Activated T-cell treated with anti-CD3 and anti-CD28 coated beads, Interleukin-2, amount 50 U/mL, for 48 hours (primary cell): ENCODE measurements at regions not wholly inside any gene's neighbourhood (a gene's known extent, or its start where the extent isn't known, plus 50 kb on each side); places are given as distances from the start of the nearest gene placed in this dataset.

Source experiments
- DNase-seq, 2 experiments: peaks; one replicate each; pipeline ENCODE4 v3.0.0-alpha.2; 2020

DNA sequence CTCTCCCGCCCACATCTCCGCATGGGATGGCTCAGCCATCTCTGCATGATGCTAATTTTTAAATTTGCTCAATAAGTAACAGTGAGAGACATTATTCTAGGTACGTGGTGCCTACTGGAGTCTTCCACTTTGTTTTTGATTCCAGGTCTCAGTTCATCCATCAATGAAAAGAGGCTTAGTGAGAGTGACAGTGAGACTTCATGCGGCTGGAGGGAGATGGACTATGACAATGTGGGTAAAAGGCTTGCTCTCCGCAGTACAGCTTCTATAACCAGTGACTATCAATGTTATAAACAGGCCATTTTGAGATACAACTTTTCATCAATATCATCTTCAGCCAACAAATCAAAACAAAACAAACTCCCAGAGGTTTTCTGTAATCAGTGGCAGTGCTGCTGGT is 563.4 kb upstream of the MKI67 start:
- no peak for DNase-seq

DNA sequence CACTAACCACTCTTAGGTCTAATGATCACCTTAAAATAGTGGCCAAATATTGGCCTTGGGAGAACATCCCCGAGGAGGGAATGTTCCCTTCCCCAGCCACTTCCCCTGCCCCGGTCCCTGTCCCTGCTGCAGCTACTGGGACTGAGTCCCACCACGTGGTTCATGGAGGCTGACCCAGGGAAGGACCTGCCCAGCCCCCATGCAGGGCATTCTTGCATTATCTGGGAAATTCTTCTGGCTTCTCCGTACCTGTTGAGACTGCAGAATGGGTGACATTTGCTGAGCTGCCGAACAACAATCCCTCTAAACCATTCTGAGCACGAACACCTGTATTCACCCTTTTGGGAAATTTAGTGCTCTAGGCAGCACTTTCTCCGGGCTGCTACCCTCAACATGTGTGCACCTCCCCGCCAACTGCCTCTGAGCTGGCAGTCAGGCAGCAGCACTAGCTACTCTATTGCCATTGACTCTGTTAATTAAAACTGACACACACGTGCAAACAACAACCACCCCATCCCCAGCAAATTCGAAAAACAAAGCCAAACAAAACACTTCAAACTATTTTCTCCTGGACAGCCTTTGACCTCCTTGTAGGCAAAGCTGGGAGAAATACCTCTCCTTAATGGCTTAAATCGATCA is 567.4 kb upstream of the MKI67 start:
- no peak for DNase-seq

DNA sequence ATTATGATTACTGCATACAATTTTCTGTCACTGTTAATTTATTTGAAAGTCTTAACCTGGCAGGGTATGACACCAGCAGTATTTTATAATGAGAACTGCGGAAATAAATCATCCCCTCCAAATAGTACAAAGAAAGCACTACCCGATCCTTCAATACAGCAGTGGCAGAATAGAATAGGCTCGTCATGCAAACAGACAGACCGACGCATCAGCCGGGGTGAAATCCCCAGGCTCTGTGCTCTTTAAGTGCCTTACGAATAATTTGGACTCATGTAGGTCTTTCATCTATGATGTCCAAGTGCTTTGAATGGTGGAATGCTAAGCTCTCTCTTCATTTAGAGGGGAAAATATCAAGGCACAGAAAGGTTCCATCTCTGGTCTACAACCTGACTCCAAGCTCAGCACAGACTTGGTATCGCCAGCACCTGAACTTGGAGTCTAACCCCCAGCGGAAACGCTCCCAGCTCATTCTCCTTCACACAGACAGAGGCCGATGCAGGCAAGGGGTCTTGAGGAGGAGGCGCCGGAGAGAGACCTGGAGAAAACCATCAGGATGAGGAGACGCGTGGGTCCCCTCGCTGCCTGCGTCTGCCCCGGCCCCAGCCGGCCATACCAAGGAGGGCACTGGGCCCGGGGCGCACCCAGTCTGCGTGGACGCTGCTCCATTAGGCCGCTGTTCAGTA is 568.1 kb upstream of the MKI67 start:
- DNase-seq = no peak

DNA sequence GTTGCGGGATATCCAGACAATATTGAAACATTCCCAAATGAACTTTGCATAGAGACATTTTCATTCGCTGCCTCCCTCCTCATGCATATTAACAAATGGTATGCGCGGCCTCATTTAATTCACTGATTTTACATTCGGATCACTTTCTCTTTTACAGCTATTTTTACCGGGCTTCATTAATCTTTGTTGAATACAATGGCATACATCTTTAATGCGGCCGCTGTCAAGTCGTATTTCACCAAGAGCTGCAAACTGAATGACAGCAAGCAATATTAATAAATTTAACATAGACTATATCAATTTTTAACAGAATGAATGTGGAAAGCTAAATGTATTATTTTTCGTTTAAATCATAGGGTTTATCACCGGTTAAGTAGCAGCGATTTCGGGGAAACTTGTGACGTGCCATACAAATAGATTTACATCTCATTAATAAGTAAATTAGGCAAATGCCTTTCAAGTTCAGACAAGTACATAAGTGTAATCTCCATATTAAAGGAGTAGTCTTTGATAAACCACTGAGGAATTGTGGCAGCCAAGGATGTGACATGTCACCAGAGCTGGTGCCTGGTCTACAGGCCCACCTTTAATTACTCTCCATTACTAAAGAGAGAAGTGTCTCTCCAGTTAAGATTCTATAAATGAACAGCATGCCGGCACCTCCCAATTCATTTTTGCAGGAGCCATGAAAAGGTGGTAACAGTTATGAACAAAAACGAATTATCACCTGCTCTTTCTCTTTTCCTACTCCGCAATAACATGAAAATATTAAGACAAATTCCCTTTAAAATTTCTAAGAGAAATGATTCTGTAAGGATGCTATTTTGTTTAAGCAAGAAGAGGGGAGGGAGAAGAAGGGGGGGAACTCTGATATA is 568.9 kb upstream of the MKI67 start:
- no peak for DNase-seq

DNA sequence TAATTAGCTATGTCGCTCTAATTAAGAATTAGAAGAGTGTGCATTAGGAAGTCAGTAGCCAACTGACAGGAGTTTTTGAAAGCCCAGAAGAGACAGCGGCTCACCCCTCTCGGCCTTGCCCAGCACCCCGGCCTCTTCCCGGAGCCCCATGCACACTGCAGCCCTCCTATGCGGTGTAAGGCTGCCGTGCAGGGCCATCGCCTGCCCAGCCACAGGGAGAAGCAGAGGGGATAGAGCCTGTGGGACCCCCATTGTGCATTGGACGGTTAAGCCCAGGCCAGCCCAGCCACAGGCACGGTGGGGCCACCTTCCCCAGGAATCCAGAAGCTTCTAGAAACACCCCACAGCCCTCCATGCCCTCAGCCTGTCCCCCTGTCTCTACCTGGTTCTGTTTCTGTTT is 569.7 kb upstream of the MKI67 start:
- DNase-seq = no peak

DNA sequence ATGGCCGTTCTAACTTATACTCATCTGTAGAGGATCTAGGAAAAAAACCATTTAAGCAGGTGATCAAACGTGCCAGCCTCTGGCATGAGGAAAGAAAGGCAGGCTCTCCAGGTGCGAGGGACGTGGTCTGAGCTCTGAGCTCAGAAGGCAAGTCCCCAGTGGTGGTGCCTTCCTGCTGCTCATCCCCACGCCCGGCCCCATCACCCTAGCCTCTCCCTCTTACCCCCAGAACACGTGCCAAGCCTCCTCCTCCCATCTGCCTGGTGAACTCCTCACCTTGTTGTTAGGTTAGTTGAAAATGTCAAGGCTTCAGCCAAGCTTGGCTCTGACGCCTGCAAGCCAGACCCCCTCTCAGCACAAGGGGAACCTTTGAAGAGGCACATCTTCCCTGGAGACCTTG is 571.2 kb upstream of the MKI67 start:
- DNase-seq = no peak

DNA sequence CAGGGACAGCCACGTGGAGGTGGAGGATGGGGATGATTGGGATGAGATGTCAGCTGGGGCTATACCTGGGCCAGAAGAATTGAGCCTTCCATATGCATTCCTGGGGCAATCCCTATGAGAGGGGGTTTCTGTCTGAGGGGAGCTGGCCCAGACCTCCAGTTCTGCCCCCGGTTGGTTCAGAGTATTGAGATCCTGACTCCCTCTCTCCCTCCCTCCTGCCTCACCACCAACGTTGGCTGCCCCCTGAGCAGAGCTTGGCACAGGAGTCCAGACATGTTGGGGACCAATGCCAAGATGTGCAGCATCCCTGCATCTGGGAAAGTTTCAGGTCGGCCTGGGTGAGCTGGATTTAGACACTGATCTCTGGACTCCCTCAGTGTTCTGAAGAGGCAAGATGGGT is 575.2 kb upstream of the MKI67 start:
- DNase-seq = no peak

DNA sequence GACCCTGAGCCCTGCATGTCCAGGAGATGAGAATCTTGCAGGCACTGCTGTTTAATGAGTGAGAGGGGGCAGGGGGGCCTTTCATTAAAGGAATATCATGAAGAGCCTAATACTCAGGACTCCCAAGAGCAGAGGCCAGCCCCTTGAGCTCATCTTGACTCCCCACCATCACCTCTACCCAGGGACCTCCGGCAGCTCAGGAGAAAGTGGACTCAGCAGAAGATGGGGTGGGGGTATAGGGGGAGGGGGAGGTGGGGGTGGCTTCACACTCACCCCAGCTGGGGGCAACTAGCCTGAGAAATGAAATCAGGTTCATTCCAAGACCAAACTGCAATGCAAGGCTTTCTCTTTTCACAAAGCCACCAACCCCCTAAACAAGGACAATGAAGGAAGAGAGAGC is 575.6 kb upstream of the MKI67 start:
- DNase-seq = no peak

DNA sequence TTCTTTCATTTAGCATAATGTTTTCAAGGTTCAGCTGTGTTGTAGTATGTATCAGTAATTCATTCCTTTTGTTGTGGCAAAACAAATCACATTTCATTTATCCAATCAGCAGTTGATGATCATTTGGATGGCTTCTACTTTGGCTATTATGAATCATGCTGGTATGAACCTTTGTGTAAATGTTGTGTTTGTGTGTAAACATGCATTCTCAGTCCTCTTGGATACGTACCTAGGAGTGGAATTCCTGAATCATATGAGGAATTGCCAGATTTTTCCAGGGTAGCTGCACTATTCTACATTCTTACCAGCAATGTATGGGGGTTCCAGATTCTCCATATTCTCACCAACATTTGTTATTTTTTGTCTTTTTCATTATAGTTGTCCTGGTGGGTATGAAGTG is 578.5 kb upstream of the MKI67 start:
- no peak for DNase-seq

DNA sequence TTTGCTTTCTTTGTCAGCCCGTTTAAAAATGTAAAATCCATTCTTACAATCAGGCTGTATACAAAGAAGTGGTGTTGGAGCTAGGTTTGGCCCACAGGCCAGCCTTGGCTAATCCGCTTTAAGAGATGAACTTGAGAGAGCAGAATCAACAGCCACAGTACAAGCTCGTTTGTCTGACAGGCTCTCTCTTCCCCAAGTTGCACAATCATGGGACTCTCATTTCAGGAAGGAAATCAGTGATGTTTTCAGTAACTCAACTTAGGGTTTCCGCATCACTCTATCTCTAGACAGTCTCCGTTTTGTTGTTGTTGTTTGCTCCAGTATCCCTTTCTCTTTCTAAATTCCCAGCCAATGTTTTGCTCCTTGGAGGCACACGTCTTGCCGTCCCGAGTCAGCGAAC is 582.0 kb upstream of the MKI67 start:
- no peak for DNase-seq

DNA sequence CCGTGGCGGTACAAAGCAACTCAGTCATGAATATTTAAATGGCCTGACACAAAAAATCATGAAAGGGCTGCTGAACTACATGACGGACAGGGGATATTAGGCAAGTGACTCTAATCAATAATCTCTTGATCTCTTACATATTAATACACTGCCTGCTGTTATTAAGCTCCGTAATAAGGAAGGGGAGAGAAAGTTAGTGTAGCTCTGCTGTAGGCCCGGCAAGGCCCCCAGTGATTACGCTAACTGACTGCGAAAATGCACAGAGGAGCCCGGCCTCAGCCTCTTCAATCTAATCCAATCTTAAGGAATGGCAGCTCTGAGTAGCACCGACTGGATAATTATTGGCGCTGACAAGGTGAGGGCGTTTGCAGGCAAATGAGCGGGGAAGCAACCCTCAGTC is 583.5 kb upstream of the MKI67 start:
- no peak for DNase-seq

DNA sequence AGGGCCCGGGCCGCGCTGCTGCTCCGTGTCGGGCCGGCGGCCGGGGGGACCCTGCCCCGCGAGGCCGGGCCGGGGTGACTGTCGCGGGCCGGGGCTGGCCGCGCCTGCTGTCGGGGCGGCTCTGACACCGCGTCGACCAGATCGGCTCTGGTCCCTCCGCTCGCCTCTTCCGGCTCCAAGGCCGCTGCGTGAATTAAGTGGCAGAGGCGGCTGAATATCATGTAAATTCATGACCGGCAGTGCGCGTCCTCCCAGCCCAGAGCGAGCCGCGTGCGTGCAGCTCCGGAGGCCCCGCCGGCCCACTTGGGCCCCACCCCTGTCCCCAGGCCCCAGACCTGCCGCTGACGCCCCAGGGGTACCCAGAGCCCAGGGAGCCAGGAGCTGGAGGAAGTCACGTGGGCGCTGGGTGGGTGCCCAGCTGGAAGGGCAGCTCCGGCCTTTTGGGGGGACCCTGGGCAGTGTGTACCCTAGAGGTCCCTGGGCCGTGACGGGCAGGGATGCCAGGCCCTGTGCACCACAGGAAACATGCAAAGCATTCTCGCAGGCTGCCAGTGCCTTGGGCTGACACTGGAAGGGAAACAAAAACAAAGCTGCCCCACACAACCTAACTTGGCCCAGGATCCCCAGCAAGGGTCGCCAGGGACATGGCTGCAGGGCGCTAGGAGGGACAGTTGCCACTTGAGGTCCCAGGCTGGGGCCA is 584.0 kb upstream of the MKI67 start:
- DNase-seq = no peak

DNA sequence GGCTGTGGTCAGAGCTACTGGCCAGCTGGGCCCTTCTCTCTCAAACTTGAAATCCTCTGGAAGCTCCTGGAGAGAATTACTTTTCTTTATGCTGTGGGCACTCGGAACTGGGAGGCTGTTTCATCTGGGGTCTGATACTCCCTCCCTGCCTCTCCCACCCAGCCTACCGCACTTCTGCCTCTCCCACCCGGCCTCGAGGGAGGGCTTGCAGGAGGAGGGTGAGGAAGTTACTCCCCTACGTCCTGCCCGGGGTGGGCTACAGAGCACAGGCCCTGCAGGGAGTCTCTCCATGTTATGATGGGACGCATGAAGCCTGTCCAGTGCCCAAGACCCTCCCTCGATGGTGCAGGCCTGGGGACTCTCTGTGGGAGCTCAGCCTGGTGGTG is 584.6 kb upstream of the MKI67 start:
- no peak for DNase-seq

DNA sequence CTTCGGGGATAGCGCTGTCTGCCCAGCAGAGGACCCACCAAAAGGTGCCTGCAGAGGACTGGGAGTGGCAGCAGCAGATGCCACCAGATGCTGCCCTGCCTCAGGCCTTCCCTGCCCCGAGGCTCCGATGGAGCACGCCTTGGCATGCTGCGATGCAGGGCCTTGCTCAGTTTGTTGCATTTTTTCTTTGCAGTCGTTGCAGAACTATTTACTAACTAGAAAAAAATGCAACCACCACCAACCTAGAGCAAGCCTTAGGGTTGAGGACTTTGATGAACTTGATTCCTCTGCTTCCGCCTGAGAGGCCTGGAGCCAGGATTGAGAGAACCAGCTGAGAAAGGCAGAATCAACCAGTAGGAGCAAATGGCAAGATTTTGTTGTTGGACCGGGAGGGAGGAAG is 585.6 kb upstream of the MKI67 start:
- no peak for DNase-seq

DNA sequence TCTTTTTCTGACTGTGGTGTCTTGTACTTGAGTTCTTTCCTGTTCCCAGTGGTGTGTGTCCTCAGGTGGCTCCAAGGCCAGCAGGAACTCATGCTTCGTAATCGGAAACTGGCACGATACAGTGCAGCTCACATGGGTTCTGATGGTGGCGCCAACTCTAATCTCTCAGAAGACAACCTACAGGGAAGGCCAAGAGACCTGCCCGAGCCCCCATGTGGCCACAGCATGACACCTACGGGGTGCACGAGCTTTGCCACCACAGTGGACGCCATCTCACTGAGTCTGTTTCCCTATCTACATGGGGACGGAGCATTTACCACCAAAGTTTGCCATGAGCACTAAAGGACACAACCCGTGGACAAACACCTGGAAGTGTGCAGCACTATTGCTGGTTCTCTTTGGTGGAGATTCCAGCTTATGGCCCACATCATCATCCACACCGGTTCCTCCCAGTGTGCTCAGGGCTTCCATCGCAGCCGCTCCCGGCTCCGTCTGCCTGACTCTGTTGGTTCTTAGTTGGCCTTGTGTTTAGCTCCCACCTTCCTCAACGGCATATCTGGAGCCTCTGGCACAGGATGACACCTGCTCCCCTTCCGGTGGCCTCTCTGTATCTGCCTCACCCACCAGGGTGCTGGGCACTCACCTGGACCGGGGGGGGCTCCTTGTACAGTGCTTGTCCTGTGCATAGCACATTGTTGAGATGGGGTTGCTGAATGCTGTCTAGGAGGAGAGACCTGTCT is 586.6 kb upstream of the MKI67 start:
- DNase-seq = no peak

DNA sequence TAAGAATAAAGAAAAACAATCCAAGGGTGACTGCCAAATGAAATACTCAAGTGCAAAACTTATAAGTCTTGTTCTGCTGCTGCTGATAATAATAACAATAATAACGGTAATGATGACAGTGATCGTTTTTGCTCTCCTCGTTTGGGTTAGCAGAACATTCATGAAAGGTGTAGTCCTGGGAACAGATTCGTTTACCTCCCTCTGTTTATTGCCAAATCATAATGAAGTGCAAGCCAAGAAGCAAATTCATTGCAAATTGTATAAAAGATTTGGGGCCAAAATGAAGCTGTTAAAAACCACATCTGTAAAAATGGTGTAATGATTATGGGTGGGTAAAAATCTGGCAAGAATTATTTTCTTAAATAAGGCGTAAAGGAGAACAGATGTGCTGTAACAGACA is 587.2 kb upstream of the MKI67 start:
- no peak for DNase-seq

DNA sequence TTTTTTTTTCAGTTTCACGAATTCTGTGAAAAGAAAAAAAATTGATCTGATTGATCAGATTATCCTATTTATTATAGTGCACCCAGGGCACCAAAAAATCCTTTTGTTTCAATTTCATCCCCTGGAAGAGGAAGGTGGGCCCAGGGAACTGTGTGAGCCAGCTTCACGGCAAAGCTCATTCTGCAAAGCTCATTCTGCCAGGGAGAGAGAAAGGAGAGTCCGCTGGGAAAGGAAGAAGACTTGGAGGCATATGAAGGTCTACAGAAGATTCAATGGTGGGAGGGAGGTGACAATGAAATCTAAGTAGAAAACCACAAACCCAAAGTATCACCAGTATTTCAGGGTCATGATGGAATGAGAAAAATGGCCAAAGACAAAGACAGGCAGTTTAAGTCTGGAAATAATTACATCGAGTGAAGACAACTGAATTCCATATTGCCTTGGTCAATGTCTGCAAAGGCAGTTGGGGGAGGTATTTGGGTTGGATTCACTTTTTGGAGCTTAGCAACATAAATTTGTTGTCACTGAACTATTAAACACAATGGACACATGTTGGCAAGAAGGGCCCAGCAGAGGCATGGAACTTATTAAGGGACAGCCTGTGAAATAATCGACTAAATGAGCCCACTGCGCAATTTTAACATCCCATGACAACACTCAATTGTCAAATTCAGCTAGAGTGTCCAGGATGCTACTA is 587.8 kb upstream of the MKI67 start:
- no peak for DNase-seq

DNA sequence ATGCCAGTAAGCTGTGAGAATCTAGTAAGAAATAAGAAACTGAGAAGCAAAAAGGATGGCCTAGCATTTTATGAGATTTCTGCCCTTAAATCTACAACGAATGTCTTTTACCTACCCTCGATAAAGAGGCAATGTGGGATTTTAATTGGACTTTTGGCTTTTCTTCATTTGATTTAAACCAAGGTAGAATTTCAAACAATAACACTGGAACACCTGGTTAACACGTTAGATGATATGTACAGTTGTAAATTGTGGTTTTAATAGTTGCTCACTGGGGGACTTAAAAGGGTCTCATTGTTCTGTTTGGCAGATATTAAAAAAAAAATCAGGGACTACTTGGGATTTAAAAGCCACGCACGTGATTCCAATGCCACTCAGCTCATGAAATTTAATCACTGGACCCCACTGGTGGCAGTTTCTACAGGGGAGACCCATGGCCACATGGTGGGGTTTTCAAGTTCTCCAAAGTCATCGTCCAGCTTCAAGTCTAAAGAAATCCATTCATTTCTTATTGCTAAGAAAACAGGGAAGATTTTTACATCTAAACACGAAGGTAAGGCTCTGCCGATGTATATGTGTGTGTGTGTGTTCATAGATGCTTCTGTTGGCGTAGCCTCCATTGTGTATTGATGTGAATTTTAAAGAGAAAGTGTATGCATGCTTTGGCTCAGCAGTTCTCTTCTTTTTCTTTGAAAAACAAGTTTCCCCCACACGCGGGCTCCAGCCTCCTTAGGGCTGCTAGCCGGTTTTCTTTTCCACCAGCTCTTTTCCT is 588.6 kb upstream of the MKI67 start:
- DNase-seq = no peak

DNA sequence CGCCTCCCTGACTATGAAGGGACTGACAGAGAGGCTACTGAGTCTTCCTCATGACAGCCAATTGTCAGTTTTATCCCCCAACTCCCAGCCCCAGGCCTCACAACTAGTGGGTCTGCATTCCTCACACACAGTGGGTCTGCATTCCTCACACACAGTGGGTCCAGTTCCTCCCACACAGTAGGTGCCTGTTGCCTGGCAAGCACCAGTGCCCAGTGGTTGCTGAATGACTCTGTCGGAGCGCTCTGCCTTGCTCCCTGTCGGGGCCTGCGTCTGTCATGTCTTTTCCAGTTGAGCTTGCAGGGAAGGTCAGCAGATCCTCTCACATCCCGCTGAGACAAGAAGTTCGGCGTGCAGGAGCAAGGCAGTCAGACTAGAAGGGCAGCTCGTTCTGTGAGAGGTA is 590.0 kb upstream of the MKI67 start:
- no peak for DNase-seq

DNA sequence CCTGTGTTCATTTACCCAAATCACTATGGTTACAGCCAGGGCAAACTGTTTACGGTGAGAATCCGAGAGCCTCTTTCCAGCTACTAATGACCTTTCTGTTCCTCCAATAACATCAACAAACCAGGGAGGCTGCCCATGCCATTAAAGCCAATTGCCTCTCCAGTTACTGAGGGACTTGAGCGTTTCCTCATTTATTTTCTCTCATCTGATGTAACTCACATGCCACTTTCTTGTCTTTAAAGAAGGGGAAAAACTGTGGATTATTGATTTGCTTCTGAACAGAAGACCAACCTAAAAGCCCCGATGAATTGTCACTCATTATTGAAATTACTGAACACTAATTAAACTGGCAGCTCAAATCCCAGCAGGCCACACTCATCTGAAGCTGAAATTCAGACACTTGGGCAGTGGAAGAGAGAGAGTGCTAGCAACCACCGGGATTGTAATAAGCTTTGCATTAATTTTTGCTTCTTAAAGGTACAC is 595.8 kb upstream of the MKI67 start:
- DNase-seq = no peak

DNA sequence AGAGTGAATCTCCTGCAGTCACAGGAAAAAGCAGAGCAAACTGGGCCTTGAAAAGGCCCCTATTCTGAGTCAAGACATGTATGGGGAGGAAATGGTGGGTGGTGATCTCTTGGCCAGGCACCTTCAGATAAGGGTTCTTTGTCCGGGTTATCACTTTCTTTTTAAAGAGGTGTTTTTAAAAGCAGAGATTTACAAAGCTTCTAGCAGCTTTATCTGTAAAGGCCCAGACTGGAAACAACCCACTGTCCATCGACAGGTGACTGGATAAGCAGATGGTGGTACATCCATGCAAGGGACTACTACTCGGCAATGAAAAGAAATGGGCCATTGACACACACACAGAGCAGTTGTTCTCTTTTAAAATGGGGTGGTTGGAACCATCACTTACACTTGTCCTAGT is 596.7 kb upstream of the MKI67 start:
- DNase-seq = no peak
